H9 (cell line): ENCODE measurements at regions not wholly inside any gene's neighbourhood (a gene's known extent, or its start where the extent isn't known, plus 50 kb on each side); places are given as distances from the start of the nearest gene placed in this dataset.

Experiments used
- DNase-seq: peaks from one replicate; pipeline ENCODE4 v3.0.0-alpha.2; 2017
- H2AFZ ChIP-seq: one replicate; pipeline ENCODE4 v1.6.1; 2013; ENCODE audit warnings: mild to moderate bottlenecking, low read length, control low read depth, moderate library complexity
- H2AK5ac ChIP-seq: 2 replicates; pipeline ENCODE4 v1.6.1; 2013; ENCODE audit warnings: low read length, control low read depth, mixed read lengths; ENCODE audit not compliant: insufficient read length
- H2BK120ac ChIP-seq: one replicate; pipeline ENCODE4 v1.6.1; 2013; ENCODE audit warnings: low read depth, mild to moderate bottlenecking, low read length, control low read depth, inconsistent platforms; ENCODE audit not compliant: poor library complexity, severe bottlenecking
- H2BK12ac ChIP-seq: 2 replicates; pipeline ENCODE4 v1.6.1; 2013; ENCODE audit warnings: low read length, control low read depth, mixed read lengths, low read depth; ENCODE audit not compliant: insufficient read length
- H2BK15ac ChIP-seq: 2 replicates; pipeline ENCODE4 v1.6.1; 2013; ENCODE audit warnings: low read depth, low read length, control low read depth
- H2BK20ac ChIP-seq: one replicate; pipeline ENCODE4 v1.6.1; 2013; ENCODE audit warnings: low read depth, mild to moderate bottlenecking, low read length, control low read depth, inconsistent platforms; ENCODE audit not compliant: poor library complexity, severe bottlenecking
- H2BK5ac ChIP-seq: 2 replicates; pipeline ENCODE4 v1.6.1; 2013; ENCODE audit warnings: low read length, control low read depth, mixed read lengths; ENCODE audit not compliant: insufficient read length
- H3K14ac ChIP-seq: 2 replicates; pipeline ENCODE4 v1.6.1; 2013; ENCODE audit warnings: low read length, control low read depth; ENCODE audit not compliant: insufficient read depth
- H3K18ac ChIP-seq: 2 replicates; pipeline ENCODE4 v1.6.1; 2013; ENCODE audit warnings: low read depth, mild to moderate bottlenecking, mixed read lengths, low read length, control low read depth; ENCODE audit not compliant: insufficient read length
- H3K23ac ChIP-seq: 2 replicates; pipeline ENCODE4 v1.6.1; 2013; ENCODE audit warnings: low read length, control low read depth, mixed read lengths, low read depth; ENCODE audit not compliant: insufficient read length
- H3K23me2 ChIP-seq: 2 replicates; pipeline ENCODE4 v1.6.1; 2013; ENCODE audit warnings: low read depth, mild to moderate bottlenecking, mixed read lengths, low read length, control low read depth; ENCODE audit not compliant: insufficient read length, poor library complexity, severe bottlenecking
- H3K27ac ChIP-seq: 2 replicates; pipeline ENCODE4 v1.5.1; 2013; ENCODE audit warnings: low read length, control low read depth, mixed read lengths, low read depth; ENCODE audit not compliant: insufficient read length
- H3K27me3 ChIP-seq: 2 replicates; pipeline ENCODE4 v1.6.1; 2013; ENCODE audit warnings: low read length, control low read depth, inconsistent platforms; ENCODE audit not compliant: insufficient read depth
- H3K4ac ChIP-seq: 2 replicates; pipeline ENCODE4 v1.6.1; 2013; ENCODE audit warnings: low read depth, mild to moderate bottlenecking, control low read depth, inconsistent platforms, low read length, moderate library complexity
- H3K4me1 ChIP-seq: 2 replicates; pipeline ENCODE4 v1.6.1; 2013; ENCODE audit warnings: low read length, control low read depth, inconsistent platforms; ENCODE audit not compliant: insufficient read depth
- H3K4me2 ChIP-seq: 2 replicates; pipeline ENCODE4 v1.6.1; 2013; ENCODE audit warnings: low read length, control low read depth, mixed read lengths; ENCODE audit not compliant: insufficient read length, insufficient read depth
- H3K56ac ChIP-seq: 2 replicates; pipeline ENCODE4 v1.6.1; 2013; ENCODE audit warnings: low read depth, mild to moderate bottlenecking, mixed read lengths, low read length, control low read depth; ENCODE audit not compliant: insufficient read length
- H3K79me1 ChIP-seq: 2 replicates; pipeline ENCODE4 v1.6.1; 2013; ENCODE audit warnings: low read depth, mild to moderate bottlenecking, moderate library complexity, low read length, control low read depth, inconsistent platforms; ENCODE audit not compliant: insufficient read depth, poor library complexity, severe bottlenecking
- H3K79me2 ChIP-seq: 2 replicates; pipeline ENCODE4 v1.6.1; 2013; ENCODE audit warnings: low read length, control low read depth, inconsistent platforms; ENCODE audit not compliant: insufficient read depth
- H3K9ac ChIP-seq: 2 replicates; pipeline ENCODE4 v1.6.1; 2013; ENCODE audit warnings: low read length, control low read depth, mixed read lengths; ENCODE audit not compliant: insufficient read length; ENCODE audit errors: extremely low read depth
- H3K9me3 ChIP-seq: one replicate; pipeline ENCODE4 v1.6.1; 2013; ENCODE audit warnings: low read depth, low read length, inconsistent platforms; ENCODE audit not compliant: control insufficient read depth
- H3T11ph ChIP-seq: one replicate; pipeline ENCODE4 v1.6.1; 2013; ENCODE audit warnings: mild to moderate bottlenecking, low read length, control low read depth, inconsistent platforms
- H4K20me1 ChIP-seq: one replicate; pipeline ENCODE4 v1.6.1; 2013; ENCODE audit not compliant: control insufficient read depth, insufficient read length, insufficient read depth
- H4K5ac ChIP-seq: 2 replicates; pipeline ENCODE4 v1.6.1; 2013; ENCODE audit warnings: low read depth, mild to moderate bottlenecking, mixed read lengths, low read length, control low read depth; ENCODE audit not compliant: insufficient read length
- H4K8ac ChIP-seq: replicated peaks from 2 replicates; pipeline ENCODE4 v1.6.1; 2013; ENCODE audit warnings: low read length, control low read depth, mixed read lengths, low read depth; ENCODE audit not compliant: insufficient read length
- H4K91ac ChIP-seq: 2 replicates; pipeline ENCODE4 v1.6.1; 2013; ENCODE audit warnings: low read depth, mild to moderate bottlenecking, moderate library complexity, mixed read lengths, low read length, control low read depth; ENCODE audit not compliant: insufficient read length
- H3K27ac Mint-ChIP-seq, 3 experiments: 2 replicates in 2 of 3; 3 replicates in 1 of 3; pipeline ENCODE4 v1.8.0; 2020 to 2021; ENCODE audit warnings: mixed read lengths in 3 of 3, mild to moderate bottlenecking in 1 of 3, moderate library complexity in 1 of 3
- H3K27me3 Mint-ChIP-seq: 2 replicates; pipeline ENCODE4 v1.8.0; 2021; ENCODE audit warnings: low read depth, mild to moderate bottlenecking, moderate library complexity, mixed read lengths
- H3K36me3 Mint-ChIP-seq, 3 experiments: 2 replicates in 2 of 3; 3 replicates in 1 of 3; pipeline ENCODE4 v1.8.0; 2020 to 2021; ENCODE audit warnings: low read depth in 3 of 3, mixed read lengths in 3 of 3; ENCODE audit not compliant: insufficient read depth in 1 of 3
- H3K4me1 Mint-ChIP-seq, 2 experiments: 2 replicates each; pipeline ENCODE4 v1.8.0; 2020; ENCODE audit warnings: mixed read lengths in 2 of 2
- H3K4me3 Mint-ChIP-seq, 2 experiments: 2 replicates in 1 of 2; 3 replicates in 1 of 2; pipeline ENCODE4 v1.8.0; 2020 to 2021; ENCODE audit warnings: mild to moderate bottlenecking in 2 of 2, mixed read lengths in 2 of 2, moderate library complexity in 1 of 2
- H3K9me3 Mint-ChIP-seq, 2 experiments: 2 replicates in 1 of 2; 3 replicates in 1 of 2; pipeline ENCODE4 v1.8.0; 2020; ENCODE audit warnings: mild to moderate bottlenecking in 2 of 2, mixed read lengths in 2 of 2, moderate library complexity in 1 of 2
- WGBS: extraction: QIAGEN DNeasy Blood & Tissue Kit; methylation state at CpG from one replicate; pipeline ENCODE4 v1.1.7; 2013; ENCODE audit warnings: missing lambda C conversion rate, low lambda C conversion rate, mixed read lengths; ENCODE audit not compliant: insufficient read length; ENCODE audit errors: extremely low coverage; 5-methylcytosine and 5-hydroxymethylcytosine counted together
- TF ChIP-seq, protein P1 (sequence below): fragments of 200-600 bp; sonication (generic); conservative IDR thresholded peaks from 3 replicates; pipeline ENCODE4 v1.8.0; 2021; ENCODE audit warnings: antibody characterized with exemption, mild to moderate bottlenecking

DNA sequence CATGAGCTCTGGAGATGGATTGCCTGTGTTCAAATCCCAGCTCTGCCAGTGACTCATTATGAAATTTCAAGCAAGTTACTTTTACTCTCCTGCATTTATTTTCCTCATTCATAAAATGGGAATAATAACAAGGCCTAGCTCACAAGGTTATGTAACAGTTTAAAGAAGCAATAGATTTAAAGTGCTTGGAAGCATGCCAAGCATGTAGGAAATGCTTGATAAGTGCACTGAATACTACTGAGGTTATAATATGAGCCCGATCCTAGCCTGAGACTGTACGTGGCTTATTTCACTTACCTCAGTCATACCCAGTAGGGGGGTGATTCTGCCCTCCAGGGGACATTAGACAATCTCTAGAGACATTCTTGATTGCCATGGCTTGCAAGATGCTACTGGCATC is 734.1 kb upstream of the WWC1 start:
- no peaks in the 10 kb centered on the region for H3K79me2 ChIP-seq
- H3K14ac ChIP-seq: no peak overlapping the region
- no peak overlapping the region for H3K56ac ChIP-seq
- H3K27me3 ChIP-seq: no peaks in the 10 kb centered on the region
- no peak overlapping the region for H3T11ph ChIP-seq
- Mint-ChIP-seq H3K4me1 (peaks cover 20 to 29% of the 10 kb centered on the region in 2 experiments), H3K27me3 (no peaks in the 10 kb centered on the region; the same call in 1 of the 2 replicates), H3K9me3 (peaks cover 6 to 10% of the 10 kb centered on the region in 2 experiments; a peak in 2 of 5 replicates), H3K4me3 (no peak overlapping the region), H3K27ac (no peak overlapping the region), H3K36me3 (peaks cover 0 to 10% (median 3%) of the 10 kb centered on the region in 3 experiments; a peak in 5 of 7 replicates)
- WGBS: no CpG with 5 or more reads among the region's 2 CpGs
- no peak overlapping the region for H4K91ac ChIP-seq
- H2BK12ac ChIP-seq: no peak overlapping the region
- H2BK120ac ChIP-seq: no peak overlapping the region
- DNase-seq: no peak
- no peak overlapping the region for H2AK5ac ChIP-seq
- H4K8ac ChIP-seq: no peak overlapping the region
- H3K4me1 ChIP-seq: peaks cover 2% of the 10 kb centered on the region; the same call in 1 of the 2 replicates
- TF ChIP-seq, protein P1, sequence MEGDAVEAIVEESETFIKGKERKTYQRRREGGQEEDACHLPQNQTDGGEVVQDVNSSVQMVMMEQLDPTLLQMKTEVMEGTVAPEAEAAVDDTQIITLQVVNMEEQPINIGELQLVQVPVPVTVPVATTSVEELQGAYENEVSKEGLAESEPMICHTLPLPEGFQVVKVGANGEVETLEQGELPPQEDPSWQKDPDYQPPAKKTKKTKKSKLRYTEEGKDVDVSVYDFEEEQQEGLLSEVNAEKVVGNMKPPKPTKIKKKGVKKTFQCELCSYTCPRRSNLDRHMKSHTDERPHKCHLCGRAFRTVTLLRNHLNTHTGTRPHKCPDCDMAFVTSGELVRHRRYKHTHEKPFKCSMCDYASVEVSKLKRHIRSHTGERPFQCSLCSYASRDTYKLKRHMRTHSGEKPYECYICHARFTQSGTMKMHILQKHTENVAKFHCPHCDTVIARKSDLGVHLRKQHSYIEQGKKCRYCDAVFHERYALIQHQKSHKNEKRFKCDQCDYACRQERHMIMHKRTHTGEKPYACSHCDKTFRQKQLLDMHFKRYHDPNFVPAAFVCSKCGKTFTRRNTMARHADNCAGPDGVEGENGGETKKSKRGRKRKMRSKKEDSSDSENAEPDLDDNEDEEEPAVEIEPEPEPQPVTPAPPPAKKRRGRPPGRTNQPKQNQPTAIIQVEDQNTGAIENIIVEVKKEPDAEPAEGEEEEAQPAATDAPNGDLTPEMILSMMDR: no peak
- no peak overlapping the region for H3K9ac ChIP-seq
- H3K23me2 ChIP-seq: no peaks in the 10 kb centered on the region
- H2BK20ac ChIP-seq: no peak overlapping the region
- no peak overlapping the region for H2BK15ac ChIP-seq
- H3K18ac ChIP-seq: no peak overlapping the region
- no peak overlapping the region for H2BK5ac ChIP-seq
- H3K79me1 ChIP-seq: no peaks in the 10 kb centered on the region
- no peak overlapping the region for H3K23ac ChIP-seq
- no peaks in the 10 kb centered on the region for H4K20me1 ChIP-seq
- H3K27ac ChIP-seq: no peak overlapping the region
- no peaks in the 10 kb centered on the region for H3K9me3 ChIP-seq
- H4K5ac ChIP-seq: no peak overlapping the region
- no peak overlapping the region for H3K4me2 ChIP-seq
- no peak overlapping the region for H2AFZ ChIP-seq
- no peak overlapping the region for H3K4ac ChIP-seq
